ENCODE measurements at regions not wholly inside any gene's neighbourhood (a gene's known extent, or its start where the extent isn't known, plus 50 kb on each side); places are given as distances from the start of the nearest gene placed in this dataset.

DNA sequence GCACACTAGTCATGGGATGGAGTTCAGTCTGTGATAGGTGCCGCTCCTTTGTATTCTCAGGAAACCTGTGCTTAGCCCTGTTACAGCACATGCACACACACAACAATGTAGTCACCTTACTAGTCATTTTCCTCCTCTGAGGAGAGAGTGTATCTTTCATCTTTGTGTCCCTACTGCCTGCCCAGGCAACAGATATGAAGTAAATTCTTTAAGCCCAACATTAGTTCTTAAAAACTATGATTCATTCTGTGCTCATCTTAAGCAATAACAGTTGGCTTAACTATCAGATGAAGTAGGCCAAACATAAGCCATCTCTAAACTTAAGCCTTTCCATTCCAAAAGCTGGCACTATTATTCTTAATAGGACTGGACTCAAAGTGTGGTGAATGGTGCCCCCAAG lies 186.5 kb downstream of the LNPK start:
- TF ChIP-seq, protein P1, sequence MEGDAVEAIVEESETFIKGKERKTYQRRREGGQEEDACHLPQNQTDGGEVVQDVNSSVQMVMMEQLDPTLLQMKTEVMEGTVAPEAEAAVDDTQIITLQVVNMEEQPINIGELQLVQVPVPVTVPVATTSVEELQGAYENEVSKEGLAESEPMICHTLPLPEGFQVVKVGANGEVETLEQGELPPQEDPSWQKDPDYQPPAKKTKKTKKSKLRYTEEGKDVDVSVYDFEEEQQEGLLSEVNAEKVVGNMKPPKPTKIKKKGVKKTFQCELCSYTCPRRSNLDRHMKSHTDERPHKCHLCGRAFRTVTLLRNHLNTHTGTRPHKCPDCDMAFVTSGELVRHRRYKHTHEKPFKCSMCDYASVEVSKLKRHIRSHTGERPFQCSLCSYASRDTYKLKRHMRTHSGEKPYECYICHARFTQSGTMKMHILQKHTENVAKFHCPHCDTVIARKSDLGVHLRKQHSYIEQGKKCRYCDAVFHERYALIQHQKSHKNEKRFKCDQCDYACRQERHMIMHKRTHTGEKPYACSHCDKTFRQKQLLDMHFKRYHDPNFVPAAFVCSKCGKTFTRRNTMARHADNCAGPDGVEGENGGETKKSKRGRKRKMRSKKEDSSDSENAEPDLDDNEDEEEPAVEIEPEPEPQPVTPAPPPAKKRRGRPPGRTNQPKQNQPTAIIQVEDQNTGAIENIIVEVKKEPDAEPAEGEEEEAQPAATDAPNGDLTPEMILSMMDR (conservative IDR thresholded peaks at IDR 0.05), result no peak
- TF ChIP-seq ZFX (IDR thresholded peaks at IDR 0.05), result no peak

All from C4-2B (cell line).